Left lobe of liver (tissue), 2 donors: ENCODE measurements at regions not wholly inside any gene's neighbourhood (a gene's known extent, or its start where the extent isn't known, plus 50 kb on each side); places are given as distances from the start of the nearest gene placed in this dataset.
"Not testable (repeated sequence)": the region's sequence is repeated elsewhere in the genome, so short reads cannot be mapped to it uniquely, and the experiment has no call there.

Source experiments
- ATAC-seq: fragments of 200-7000 bp; cut with Tn5 transposase; one replicate; pipeline ENCODE4 v1.9.1; 2020; ENCODE audit warnings: mild to moderate bottlenecking, moderate library complexity
- DNase-seq: peaks from one replicate; pipeline ENCODE4 v3.0.0-alpha.2; 2020; ENCODE audit warnings: low spot score
- donor health status: DM: no; HTN: no; CAD: no; lungs with moderate emphysema.
- donor health status: DM: no; HTN: yes; CAD: no.

- ATAC-seq (no peak), DNase-seq (no peak)
Observed at GRCh38 chr6:27747637-27748036, 164.6 kb downstream of the OR2B2 start.

GRCh38 chr6:27746860-27747259, 165.3 kb downstream of the OR2B2 start:
- ATAC-seq, DNase-seq: not testable (repeated sequence)

- no peak for ATAC-seq
- DNase-seq, result no peak
Observed at GRCh38 chr6:27743787-27744186, 168.4 kb downstream of the OR2B2 start.

GRCh38 chr6:27742833-27743573, 169.2 kb downstream of the OR2B2 start:
- no peak for DNase-seq
- no peak for ATAC-seq

GRCh38 chr6:27739902-27740301, 172.3 kb downstream of the OR2B2 start:
- not testable (repeated sequence) for ATAC-seq, DNase-seq

DNA sequence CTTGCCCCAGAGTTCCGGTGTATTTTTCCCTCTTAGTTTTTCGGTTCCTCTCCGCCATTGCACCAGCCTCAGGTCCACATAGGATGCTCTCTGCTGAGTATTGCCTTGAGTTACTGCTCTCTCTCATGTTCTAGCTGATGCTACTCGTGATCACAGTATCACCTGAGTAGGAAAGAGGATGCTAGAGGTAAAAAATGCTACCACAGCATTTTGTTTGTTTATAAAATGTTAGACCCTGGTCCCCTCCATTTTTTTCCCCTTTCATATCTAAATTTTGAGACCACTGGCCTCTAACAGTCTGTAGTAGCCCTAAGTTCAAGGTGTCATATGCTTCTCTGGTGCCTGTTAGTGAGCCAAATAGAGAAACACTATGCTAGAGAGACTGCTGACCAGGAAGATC, 175.5 kb downstream of the OR2B2 start:
- DNase-seq (no peak), ATAC-seq (no peak)

- ATAC-seq (no peak), DNase-seq (no peak)
Observed at GRCh38 chr6:27728442-27728841, 183.8 kb downstream of the OR2B2 start.

- no peak for DNase-seq
- no peak for ATAC-seq
Observed at GRCh38 chr6:27726619-27727023, 185.6 kb downstream of the OR2B2 start.

- DNase-seq (no peak), ATAC-seq (no peak)
Observed at GRCh38 chr6:27720607-27721580, 191.3 kb downstream of the OR2B2 start.

DNA sequence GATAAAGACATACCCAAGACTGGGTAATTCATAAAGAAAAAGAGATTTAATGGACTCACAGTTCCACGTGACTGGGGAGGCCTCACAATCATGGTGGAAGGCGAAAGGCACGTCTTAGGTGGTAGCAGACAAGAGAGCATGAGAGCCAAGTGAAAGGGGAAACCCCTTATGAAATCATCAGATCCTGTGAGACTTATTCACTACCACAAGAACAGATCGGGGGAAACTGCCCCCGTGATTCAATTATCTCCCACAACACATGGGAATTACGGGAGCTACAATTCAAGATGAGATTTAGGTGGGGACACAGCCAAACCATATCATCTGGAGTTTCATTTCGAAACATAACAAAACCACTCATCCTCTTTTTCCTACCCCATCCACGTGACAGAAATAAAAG, 193.2 kb downstream of the OR2B2 start:
- DNase-seq, ATAC-seq: not testable (repeated sequence)

- no peak for ATAC-seq
- DNase-seq, result no peak
Observed at GRCh38 chr6:27706431-27706830, 205.8 kb downstream of the OR2B2 start.

- no peak for ATAC-seq
- no peak for DNase-seq
Observed at GRCh38 chr6:27700337-27700736, 211.9 kb downstream of the OR2B2 start.

DNA sequence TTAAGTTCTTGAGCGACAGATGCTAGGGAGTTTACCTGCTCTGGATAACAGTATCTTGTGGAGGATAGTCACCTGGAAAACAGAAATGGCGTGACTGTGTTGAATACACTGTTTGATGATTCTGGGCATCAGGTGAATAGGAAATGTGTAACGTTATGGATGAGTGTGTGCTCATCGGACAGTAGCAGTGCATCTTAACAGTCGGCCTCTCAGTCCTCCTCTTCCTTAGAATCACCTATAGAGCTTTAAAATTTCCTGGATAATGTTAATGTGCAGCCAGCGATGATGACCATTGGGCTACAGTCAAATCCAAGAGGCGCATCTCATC, 217.7 kb downstream of the OR2B2 start:
- ATAC-seq (no peak), DNase-seq (no peak)

- ATAC-seq, result no peak
Observed at GRCh38 chr6:27693766-27694546, 218.2 kb downstream of the OR2B2 start.

DNA sequence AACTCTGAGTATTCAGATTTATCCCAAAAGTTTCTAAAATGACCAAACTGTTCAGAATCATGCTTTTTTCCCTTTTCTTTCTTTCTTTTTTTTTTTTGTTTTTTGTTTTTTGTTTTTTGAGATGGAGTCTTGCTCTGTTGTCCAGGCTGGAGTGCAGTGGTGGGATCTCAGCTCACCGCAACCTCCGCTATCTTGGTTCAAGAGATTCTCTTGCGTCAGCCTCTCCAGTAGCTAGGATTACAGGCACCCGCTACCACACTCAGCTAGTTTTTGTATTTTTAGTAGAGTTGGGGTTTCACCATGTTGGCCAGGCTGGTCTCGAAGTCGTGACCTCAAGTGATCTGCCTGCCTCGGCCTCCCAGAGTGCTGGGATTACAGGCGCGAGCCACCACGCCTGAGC, 219.2 kb upstream of the ZNF184 start:
- ATAC-seq, DNase-seq: not testable (repeated sequence)

More at GRCh38 chr6:27693766-27694546, 218.2 kb downstream of the OR2B2 start:
- no peak for DNase-seq

DNA sequence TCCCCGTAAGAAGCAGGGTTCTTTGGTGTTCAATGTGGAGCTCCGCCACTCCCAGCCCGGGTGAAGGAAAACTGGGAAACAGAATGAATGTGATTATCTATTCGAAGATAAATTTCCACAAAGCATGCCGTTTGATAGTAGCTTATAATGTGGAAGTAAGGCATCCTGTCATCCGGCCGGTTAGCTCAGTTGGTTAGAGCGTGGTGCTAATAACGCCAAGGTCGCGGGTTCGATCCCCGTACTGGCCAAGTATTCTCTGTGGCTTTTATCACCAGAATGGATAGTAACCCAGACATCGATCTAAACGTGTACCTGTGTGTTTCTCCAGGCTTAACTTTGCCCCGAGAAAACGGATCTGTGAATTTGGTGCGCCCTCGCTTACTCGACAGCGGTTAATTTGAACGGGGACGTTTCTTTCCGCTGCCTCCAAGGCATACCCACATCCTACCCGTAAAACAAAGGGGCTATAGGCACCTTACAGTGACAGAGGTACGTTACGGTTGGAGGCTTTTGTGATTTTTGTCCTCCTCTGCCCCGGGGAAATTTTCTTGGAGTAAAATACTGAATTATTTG, 215.2 kb upstream of the ZNF184 start:
- peak; percentile 71 for ATAC-seq
- peak; percentile 56 for DNase-seq

DNA sequence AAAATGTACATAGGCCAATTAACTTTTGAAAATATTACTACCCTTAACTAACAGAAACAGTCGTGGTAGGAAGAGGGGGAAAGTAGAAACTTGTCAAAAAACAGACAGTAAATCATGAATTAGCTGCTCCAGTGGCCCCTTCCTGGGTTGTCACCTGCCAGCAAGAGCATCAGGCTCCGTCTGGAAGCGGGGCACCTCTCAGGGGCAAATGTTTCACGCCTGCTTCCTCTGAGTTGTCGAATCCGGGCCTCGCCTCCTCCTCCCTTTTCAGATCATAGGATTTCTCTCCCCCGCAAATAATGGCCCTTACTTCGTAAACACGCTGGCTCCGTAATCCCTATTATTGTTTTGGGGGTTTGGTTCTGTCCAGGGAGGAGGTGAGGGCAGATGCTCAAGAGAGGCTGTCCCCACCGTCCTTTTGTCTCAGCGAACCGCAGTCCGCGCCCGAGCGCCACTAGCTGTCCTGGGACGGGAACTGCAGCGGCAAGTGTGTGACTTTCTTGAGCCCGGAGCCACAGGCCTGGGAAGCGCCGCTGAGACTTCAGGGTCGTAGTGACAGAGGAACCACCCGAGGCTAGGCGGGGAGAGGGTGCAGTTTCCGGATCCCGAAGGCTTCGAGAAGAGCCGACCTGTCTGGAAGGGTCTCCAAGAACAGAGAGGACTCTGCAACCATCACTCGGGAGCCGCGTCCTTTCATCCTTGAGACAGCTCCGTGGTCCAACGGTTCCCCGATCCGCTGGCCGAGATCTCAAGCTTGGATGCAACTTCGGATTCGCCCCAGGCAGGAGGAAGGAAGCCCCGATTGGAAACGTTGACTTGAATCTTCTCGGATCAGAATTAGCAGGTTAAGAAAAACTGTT, 214.5 kb upstream of the ZNF184 start:
- DNase-seq (peak; percentile 48), ATAC-seq (peak; percentile 57)

DNA sequence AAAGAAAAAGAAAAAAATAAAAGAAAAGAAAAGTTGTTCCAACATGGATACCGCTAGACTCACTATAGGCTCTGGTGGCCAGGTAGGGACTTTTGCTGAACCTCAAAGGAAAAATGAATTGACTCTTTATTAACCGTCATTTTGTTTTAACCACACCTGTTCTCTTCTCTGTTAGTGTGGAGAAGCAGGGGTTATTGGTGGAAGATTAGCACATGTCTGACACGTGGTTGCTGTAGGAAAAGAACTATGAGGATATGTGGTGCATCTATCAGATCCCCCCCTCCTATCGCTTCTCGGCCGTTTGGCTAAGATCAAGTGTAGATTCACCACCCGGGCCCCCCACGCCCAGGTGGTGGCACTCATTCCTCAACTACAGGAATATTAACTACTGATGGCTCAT, 212.4 kb upstream of the ZNF184 start:
- DNase-seq (no peak), ATAC-seq (no peak)

DNA sequence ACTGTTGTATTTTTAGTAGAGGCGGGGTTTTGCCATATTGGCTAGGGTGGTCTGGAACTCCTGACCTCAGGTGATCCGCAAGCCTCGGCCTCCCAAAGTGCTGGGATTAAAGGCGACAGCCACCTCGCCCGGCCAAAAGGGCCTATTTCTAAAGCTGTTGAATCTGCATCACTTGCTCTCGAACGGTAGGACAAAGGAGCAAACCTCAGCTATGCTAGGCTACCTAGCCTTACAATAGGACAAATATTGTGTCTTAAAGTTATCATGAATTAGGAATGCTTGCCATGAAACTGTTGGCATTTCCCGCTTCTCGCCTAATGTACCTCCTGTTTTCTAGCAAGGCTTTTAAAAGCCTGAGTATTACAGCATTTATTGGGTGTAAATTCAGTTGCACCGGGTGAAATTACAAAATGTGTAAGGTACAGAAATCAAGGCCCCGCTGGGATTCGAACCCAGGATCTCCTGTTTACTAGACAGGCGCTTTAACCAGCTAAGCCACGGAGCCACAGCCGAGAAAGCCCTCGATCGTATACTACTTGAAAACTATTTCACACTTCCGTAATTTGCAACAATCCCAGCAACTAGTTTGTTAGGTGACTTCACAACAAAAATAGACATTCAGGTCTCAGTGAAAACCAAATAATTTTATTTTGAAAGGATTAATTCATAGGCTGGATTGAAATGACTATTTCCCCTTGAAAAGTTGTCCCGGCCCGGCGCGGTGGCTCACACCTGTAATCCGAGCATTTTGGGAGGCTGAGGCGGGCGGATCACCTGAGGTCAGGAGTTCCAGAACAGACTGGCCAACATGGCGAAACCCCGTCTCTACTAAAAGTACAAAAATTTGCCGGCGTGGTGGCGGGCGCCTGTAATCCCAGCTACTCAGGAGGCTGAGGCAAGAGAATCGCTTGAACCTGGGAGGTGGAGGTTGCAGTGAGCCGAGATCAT, 211.6 kb upstream of the ZNF184 start:
- ATAC-seq, result no peak
- DNase-seq, result no peak
